NCI-H82 treated with DMSO at 0.1 percent for 48 hours (cell line): ENCODE measurements at regions not wholly inside any gene's neighbourhood (a gene's known extent, or its start where the extent isn't known, plus 50 kb on each side); places are given as distances from the start of the nearest gene placed in this dataset.

ENCODE experiments used
- DNase-seq: peaks from one replicate; lab custom pipeline; 2025; ENCODE audit not compliant: unreplicated experiment; lab: John Stamatoyannopoulos, UW

GRCh38 chr9:129476821-129477611 lies 143.9 kb downstream of the C9orf50 start:
- no peak for DNase-seq

- no peak for DNase-seq
Observed at GRCh38 chr9:129474740-129475404, 146.0 kb downstream of the C9orf50 start.

- DNase-seq: no peak
Observed at GRCh38 chr9:129473523-129474244, 147.2 kb downstream of the C9orf50 start.

- no peak for DNase-seq
Observed at GRCh38 chr9:129472651-129473102, 148.2 kb downstream of the C9orf50 start.

GRCh38 chr9:129471201-129472019 lies 149.5 kb downstream of the C9orf50 start:
- DNase-seq: no peak

GRCh38 chr9:129469988-129470316 lies 150.9 kb downstream of the C9orf50 start:
- no peak for DNase-seq

GRCh38 chr9:129469188-129469987 lies 151.5 kb downstream of the C9orf50 start:
- DNase-seq: no peak

- no peak for DNase-seq
Observed at GRCh38 chr9:129467739-129468666, 152.9 kb downstream of the C9orf50 start.

GRCh38 chr9:129467004-129467588 lies 153.8 kb downstream of the C9orf50 start:
- DNase-seq: no peak

- no peak for DNase-seq
Observed at GRCh38 chr9:129465834-129466535, 154.9 kb downstream of the C9orf50 start.

- no peak for DNase-seq
Observed at GRCh38 chr9:129464972-129465833, 155.7 kb downstream of the C9orf50 start.

- no peak for DNase-seq
Observed at GRCh38 chr9:129463994-129464393, 156.9 kb downstream of the C9orf50 start.

- no peak for DNase-seq
Observed at GRCh38 chr9:129463477-129463876, 157.4 kb downstream of the C9orf50 start.

- DNase-seq: no peak
Observed at GRCh38 chr9:129462360-129462759, 158.5 kb downstream of the C9orf50 start.

- DNase-seq: peak; percentile 94
Observed at GRCh38 chr9:129460323-129461261, 160.3 kb downstream of the C9orf50 start.
